Activated CD4-positive, alpha-beta memory T cell treated with anti-CD3 and anti-CD28 coated beads for 36 hours (primary cell): ENCODE measurements at regions not wholly inside any gene's neighbourhood (a gene's known extent, or its start where the extent isn't known, plus 50 kb on each side); places are given as distances from the start of the nearest gene placed in this dataset.
"Not testable (repeated sequence)": the region's sequence is repeated elsewhere in the genome, so short reads cannot be mapped to it uniquely, and the experiment has no call there.

Experiments used
- CTCF ChIA-PET: fragments of 350-600 bp; sonication (Branson Sonifier 250); formaldehyde crosslinking; loops from one replicate; lab custom pipeline; 2021; ENCODE audit warnings: antibody characterized with exemption, inconsistent platforms; lab: Charles Lee
- POLR2A ChIA-PET: fragments of 350-600 bp; sonication (Branson Sonifier 250); formaldehyde crosslinking; loops from one replicate; lab custom pipeline; 2021; ENCODE audit warnings: antibody characterized with exemption; lab: Charles Lee
- DNase-seq: peaks from one replicate; pipeline ENCODE4 v3.0.0-alpha.2; 2020
- H3K27ac Mint-ChIP-seq: one replicate; pipeline ENCODE4 v1.8.0; 2021; ENCODE audit warnings: mixed read lengths
- H3K27me3 Mint-ChIP-seq: one replicate; pipeline ENCODE4 v1.8.0; 2021; ENCODE audit warnings: mixed read lengths
- H3K36me3 Mint-ChIP-seq: one replicate; pipeline ENCODE4 v1.8.0; 2021; ENCODE audit warnings: mixed read lengths
- H3K4me1 Mint-ChIP-seq: one replicate; pipeline ENCODE4 v1.8.0; 2021; ENCODE audit warnings: low read depth, mixed read lengths
- H3K4me3 Mint-ChIP-seq: one replicate; pipeline ENCODE4 v1.8.0; 2021; ENCODE audit warnings: mild to moderate bottlenecking, mixed read lengths
- H3K9me3 Mint-ChIP-seq: one replicate; pipeline ENCODE4 v1.8.0; 2021; ENCODE audit warnings: mixed read lengths
- intact Hi-C: fragments of 100-400 bp; cut with micrococcal nuclease; formaldehyde crosslinking; loops from one replicate; pipeline ENCODE4 v1.15.1; 2023

- CTCF ChIA-PET: interaction anchor here (1.1 kb wide), 1 partner anchor 26 kb away, joined by 3 read pairs; no protein-coding TSS in a partner anchor
- Mint-ChIP-seq H3K9me3 (peaks cover 5% of the 10 kb centered on the region), H3K36me3 (peaks cover 6% of the 10 kb centered on the region), H3K27me3 (no peaks in the 10 kb centered on the region), H3K4me1 (peaks cover 31% of the 10 kb centered on the region), H3K4me3 (no peak overlapping the region), H3K27ac (no peak overlapping the region)
- no peak for DNase-seq
- POLR2A ChIA-PET: no interaction called here
- intact Hi-C loops: no loop called here
These were observed 562.9 kb upstream of the CBLB start for GRCh38 chr3:106431721-106432120.

DNA sequence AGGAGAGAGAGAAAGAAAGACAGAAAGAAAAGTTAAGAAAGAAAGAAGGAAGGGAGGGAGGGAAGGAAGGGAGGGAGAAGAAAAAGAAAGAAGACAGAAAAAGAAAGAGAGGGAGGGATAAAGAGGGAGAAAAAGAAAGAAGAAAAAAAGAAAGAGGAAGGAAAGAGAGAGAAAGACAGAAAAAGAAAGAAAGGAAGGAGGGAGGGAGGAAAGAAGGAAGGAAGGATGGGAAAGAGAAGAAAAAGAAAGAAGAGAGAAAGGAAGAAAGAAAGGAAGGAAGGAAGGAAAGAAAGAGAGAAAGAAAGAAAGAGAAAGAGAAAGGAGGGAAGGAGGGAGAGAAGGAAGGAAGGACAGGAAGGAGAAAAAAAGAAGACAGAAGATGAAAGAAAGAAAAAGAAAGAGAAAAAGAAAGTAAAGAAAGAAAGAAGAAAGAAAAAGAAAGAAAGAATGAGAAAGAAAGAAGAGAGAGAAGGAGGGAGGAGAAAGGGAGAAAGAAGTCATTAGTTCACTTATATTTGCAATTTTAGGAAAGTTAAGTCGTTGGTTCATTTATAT is 567.2 kb upstream of the CBLB start:
- Mint-ChIP-seq H3K4me1 (peaks cover 5% of the 10 kb centered on the region), H3K36me3 (no peaks in the 10 kb centered on the region), H3K4me3 (no peak overlapping the region), H3K27me3 (no peaks in the 10 kb centered on the region), H3K27ac (no peak overlapping the region), H3K9me3 (no peaks in the 10 kb centered on the region)
- intact Hi-C loops: no loop called here
- DNase-seq: no peak
- POLR2A ChIA-PET: no interaction called here
- CTCF ChIA-PET: no interaction called here

DNA sequence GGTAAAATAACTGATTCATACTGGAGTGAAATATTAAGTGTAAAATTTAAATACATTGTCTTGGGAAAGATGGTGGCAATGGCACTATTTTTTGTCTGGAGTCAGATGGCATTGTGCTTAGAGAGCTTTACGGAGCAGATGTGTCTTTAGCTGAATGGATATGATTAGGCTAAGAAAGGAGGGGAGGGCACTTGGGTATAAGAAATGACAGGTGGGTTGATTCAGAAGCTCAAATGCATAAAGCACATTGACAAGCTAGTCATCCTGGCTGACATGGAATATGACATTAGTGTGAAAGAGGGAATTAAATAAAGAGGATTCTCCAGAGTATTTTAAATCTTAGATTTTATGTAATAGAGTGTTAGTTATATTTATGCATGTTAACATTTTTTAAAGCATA is 570.1 kb upstream of the CBLB start:
- intact Hi-C loops: no loop called here
- H3K4me1 Mint-ChIP-seq: peaks cover 5% of the 10 kb centered on the region
- no peak for DNase-seq
- ChIA-PET CTCF (interaction anchor here (0.8 kb wide), 1 partner anchor 266 kb away, joined by 3 read pairs; no protein-coding TSS in a partner anchor), POLR2A (interaction anchor here (0.6 to 0.7 kb wide), 2 partner anchors 67 to 170 kb away, joined by 4 to 5 read pairs; no protein-coding TSS in a partner anchor)
- no peaks in the 10 kb centered on the region for H3K36me3 Mint-ChIP-seq
- H3K4me3 Mint-ChIP-seq: no peak overlapping the region
- H3K27me3 Mint-ChIP-seq: no peaks in the 10 kb centered on the region
- no peaks in the 10 kb centered on the region for H3K9me3 Mint-ChIP-seq
- H3K27ac Mint-ChIP-seq: no peak overlapping the region

- no peak for DNase-seq
- no peak overlapping the region for H3K4me3 Mint-ChIP-seq
- POLR2A ChIA-PET: no interaction called here
- intact Hi-C loops: no loop called here
- H3K27me3 Mint-ChIP-seq: no peaks in the 10 kb centered on the region
- H3K36me3 Mint-ChIP-seq: no peaks in the 10 kb centered on the region
- H3K9me3 Mint-ChIP-seq: no peaks in the 10 kb centered on the region
- H3K27ac Mint-ChIP-seq: no peak overlapping the region
- CTCF ChIA-PET: no interaction called here
- H3K4me1 Mint-ChIP-seq: peaks cover 3% of the 10 kb centered on the region
These were observed 571.9 kb upstream of the CBLB start for GRCh38 chr3:106440672-106441071.

DNA sequence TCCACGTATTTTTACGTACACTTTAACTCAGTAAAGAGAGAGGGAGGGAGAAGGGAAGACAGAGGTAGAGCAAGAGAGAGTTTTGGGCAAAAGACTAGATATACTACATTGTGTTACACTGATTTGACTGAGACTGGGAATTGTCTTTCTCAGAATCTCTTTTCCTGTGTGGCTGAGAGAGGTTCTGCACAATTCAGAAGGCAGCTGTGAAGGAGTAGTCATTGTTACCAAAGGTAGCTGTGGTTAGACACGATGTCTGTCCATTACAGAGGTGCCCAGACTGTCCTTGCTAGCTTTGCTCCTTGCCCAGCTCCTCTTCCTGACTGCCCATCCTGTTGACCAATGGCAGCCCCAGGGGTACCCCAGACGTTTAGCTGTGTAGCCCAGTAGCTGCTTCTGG is 577.5 kb upstream of the CBLB start:
- no peak overlapping the region for H3K4me3 Mint-ChIP-seq
- H3K9me3 Mint-ChIP-seq: peaks cover 17% of the 10 kb centered on the region
- CTCF ChIA-PET: no interaction called here
- intact Hi-C loops: no loop called here
- H3K27ac Mint-ChIP-seq: peak overlapping the region; percentile 14
- no peaks in the 10 kb centered on the region for H3K27me3 Mint-ChIP-seq
- H3K4me1 Mint-ChIP-seq: peaks cover 8% of the 10 kb centered on the region
- POLR2A ChIA-PET: no interaction called here
- peaks cover 10% of the 10 kb centered on the region for H3K36me3 Mint-ChIP-seq
- DNase-seq: no peak

- peaks cover 17% of the 10 kb centered on the region for H3K9me3 Mint-ChIP-seq
- no peak for DNase-seq
These were observed 579.0 kb upstream of the CBLB start for GRCh38 chr3:106447723-106448301.

GRCh38 chr3:106448372-106448966 is 579.7 kb upstream of the CBLB start:
- H3K4me3 Mint-ChIP-seq, intact Hi-C loops, POLR2A ChIA-PET, DNase-seq, H3K4me1 Mint-ChIP-seq, H3K27me3 Mint-ChIP-seq, CTCF ChIA-PET, H3K27ac Mint-ChIP-seq: not testable (repeated sequence)
- Mint-ChIP-seq H3K9me3 (peaks cover 17% of the 10 kb centered on the region), H3K36me3 (peaks cover 10% of the 10 kb centered on the region)

More at GRCh38 chr3:106447723-106448301, 579.0 kb upstream of the CBLB start:
- no peak overlapping the region for H3K4me3 Mint-ChIP-seq
- H3K27ac Mint-ChIP-seq: no peak overlapping the region
- H3K27me3 Mint-ChIP-seq: no peaks in the 10 kb centered on the region
- peaks cover 10% of the 10 kb centered on the region for H3K36me3 Mint-ChIP-seq
- ChIA-PET POLR2A (no interaction called here), CTCF (no interaction called here)
- intact Hi-C loops: no loop called here
- H3K4me1 Mint-ChIP-seq: peaks cover 8% of the 10 kb centered on the region

- no peak overlapping the region for H3K4me3 Mint-ChIP-seq
- peaks cover 10% of the 10 kb centered on the region for H3K36me3 Mint-ChIP-seq
- H3K27me3 Mint-ChIP-seq: no peaks in the 10 kb centered on the region
- H3K4me1 Mint-ChIP-seq: peaks cover 5% of the 10 kb centered on the region
- no peak overlapping the region for H3K27ac Mint-ChIP-seq
- intact Hi-C loops: no loop called here
- POLR2A ChIA-PET: no interaction called here
- CTCF ChIA-PET: no interaction called here
- H3K9me3 Mint-ChIP-seq: peaks cover 17% of the 10 kb centered on the region
- DNase-seq: no peak
These were observed 583.3 kb upstream of the CBLB start for GRCh38 chr3:106452096-106452495.

GRCh38 chr3:106454497-106454896 is 585.7 kb upstream of the CBLB start:
- peaks cover under 1% of the 10 kb centered on the region for H3K9me3 Mint-ChIP-seq
- H3K27ac Mint-ChIP-seq: no peak overlapping the region
- H3K36me3 Mint-ChIP-seq: no peaks in the 10 kb centered on the region
- H3K27me3 Mint-ChIP-seq: no peaks in the 10 kb centered on the region
- POLR2A ChIA-PET: interaction anchor here (0.7 kb wide), 1 partner anchor 222 kb away, joined by 3 read pairs; no protein-coding TSS in a partner anchor
- intact Hi-C loops: no loop called here
- H3K4me1 Mint-ChIP-seq: peaks cover 17% of the 10 kb centered on the region
- DNase-seq: no peak
- H3K4me3 Mint-ChIP-seq: no peak overlapping the region
- CTCF ChIA-PET: no interaction called here

GRCh38 chr3:106457281-106458180 is 588.7 kb upstream of the CBLB start:
- CTCF ChIA-PET: interaction anchor here (1.1 to 1.5 kb wide), 2 partner anchors 26 to 770 kb away, joined by 3 read pairs; no protein-coding TSS in a partner anchor
- intact Hi-C loops: loop anchor here (1.0 to 2.0 kb wide), 2 partner anchors 17 to 29 kb away; no protein-coding TSS in a partner anchor

DNA sequence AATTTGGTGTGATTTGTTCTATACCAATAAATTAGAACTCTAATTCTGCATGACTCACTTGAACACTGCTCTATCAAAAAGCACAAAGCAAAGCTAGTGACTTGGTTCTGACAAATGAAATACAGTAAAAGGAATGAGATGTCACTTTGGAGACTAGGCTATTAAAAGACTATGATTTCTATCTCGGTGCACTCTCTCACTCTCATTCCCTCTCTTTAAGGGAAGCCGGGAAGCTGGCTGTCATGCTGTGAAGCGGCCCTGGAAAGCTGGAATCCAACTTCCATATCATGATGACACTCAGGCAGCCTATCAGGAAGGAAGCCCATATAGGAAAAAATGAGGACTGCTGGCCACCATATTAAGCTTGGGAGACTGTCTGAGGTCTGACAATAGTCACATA is 590.1 kb upstream of the CBLB start:
- Mint-ChIP-seq H3K36me3 (peaks cover 3% of the 10 kb centered on the region), H3K27ac (no peak overlapping the region), H3K4me3 (no peak overlapping the region), H3K9me3 (peaks cover 6% of the 10 kb centered on the region), H3K27me3 (no peaks in the 10 kb centered on the region), H3K4me1 (peaks cover 17% of the 10 kb centered on the region)
- ChIA-PET CTCF (no interaction called here), POLR2A (no interaction called here)
- DNase-seq: no peak
- intact Hi-C loops: no loop called here

More at GRCh38 chr3:106457281-106458180, 588.7 kb upstream of the CBLB start:
- Mint-ChIP-seq H3K27me3 (no peaks in the 10 kb centered on the region), H3K36me3 (no peaks in the 10 kb centered on the region), H3K27ac (peak overlapping the region; percentile 36), H3K4me1 (peaks cover 17% of the 10 kb centered on the region), H3K4me3 (no peak overlapping the region), H3K9me3 (peaks cover 3% of the 10 kb centered on the region)
- POLR2A ChIA-PET: interaction anchor here (1.2 kb wide), 1 partner anchor 29 kb away, joined by 3 read pairs; no protein-coding TSS in a partner anchor
- peak; percentile 56 for DNase-seq

GRCh38 chr3:106466881-106467280 is 598.1 kb upstream of the CBLB start:
- Mint-ChIP-seq H3K27ac (no peak overlapping the region), H3K4me3 (no peak overlapping the region), H3K27me3 (no peaks in the 10 kb centered on the region), H3K36me3 (peaks cover 16% of the 10 kb centered on the region), H3K9me3 (peaks cover 19% of the 10 kb centered on the region), H3K4me1 (no peaks in the 10 kb centered on the region)
- no peak for DNase-seq
- POLR2A ChIA-PET: no interaction called here
- intact Hi-C loops: no loop called here
- CTCF ChIA-PET: interaction anchor here (1.3 kb wide), 1 partner anchor 143 kb away, joined by 4 read pairs; no protein-coding TSS in a partner anchor
